CD4-positive, alpha-beta T cell treated with Interleukin-6 for 4 hours (primary cell): ENCODE measurements at regions not wholly inside any gene's neighbourhood (a gene's known extent, or its start where the extent isn't known, plus 50 kb on each side); places are given as distances from the start of the nearest gene placed in this dataset.

Experiments used
- DNase-seq: peaks from one replicate; pipeline ENCODE4 v3.0.0-alpha.2; 2020; ENCODE audit warnings: mixed read lengths

GRCh38 chr6:134739299-134740026 lies 210.4 kb downstream of the ALDH8A1 start:
- no peak for DNase-seq

- DNase-seq = no peak
These were observed 211.6 kb downstream of the ALDH8A1 start for GRCh38 chr6:134738211-134738885.

GRCh38 chr6:134735461-134735860 lies 214.4 kb downstream of the ALDH8A1 start:
- no peak for DNase-seq

- no peak for DNase-seq
These were observed 215.5 kb downstream of the ALDH8A1 start for GRCh38 chr6:134734312-134734869.

- DNase-seq = no peak
These were observed 216.1 kb downstream of the ALDH8A1 start for GRCh38 chr6:134733801-134734200.

- DNase-seq = no peak
These were observed 217.1 kb downstream of the ALDH8A1 start for GRCh38 chr6:134732763-134733162.

- no peak for DNase-seq
These were observed 218.3 kb downstream of the ALDH8A1 start for GRCh38 chr6:134731615-134732014.

GRCh38 chr6:134730013-134730412 lies 219.9 kb downstream of the ALDH8A1 start:
- no peak for DNase-seq

GRCh38 chr6:134729561-134729960 lies 220.3 kb downstream of the ALDH8A1 start:
- no peak for DNase-seq

GRCh38 chr6:134727081-134727480 lies 222.8 kb downstream of the ALDH8A1 start:
- no peak for DNase-seq

- no peak for DNase-seq
These were observed 224.3 kb downstream of the ALDH8A1 start for GRCh38 chr6:134725590-134725989.

GRCh38 chr6:134724771-134725340 lies 225.0 kb downstream of the ALDH8A1 start:
- DNase-seq = no peak

- no peak for DNase-seq
These were observed 226.6 kb downstream of the ALDH8A1 start for GRCh38 chr6:134723081-134723871.

GRCh38 chr6:134722200-134722870 lies 227.6 kb downstream of the ALDH8A1 start:
- DNase-seq = no peak

GRCh38 chr6:134721060-134721405 lies 228.9 kb downstream of the ALDH8A1 start:
- DNase-seq = no peak

- no peak for DNase-seq
These were observed 229.4 kb downstream of the ALDH8A1 start for GRCh38 chr6:134720353-134721059.

GRCh38 chr6:134719911-134720310 lies 230.0 kb downstream of the ALDH8A1 start:
- no peak for DNase-seq

- DNase-seq = no peak
These were observed 230.6 kb downstream of the ALDH8A1 start for GRCh38 chr6:134719286-134719685.

GRCh38 chr6:134714679-134715078 lies 235.2 kb downstream of the ALDH8A1 start:
- DNase-seq = no peak

GRCh38 chr6:134714113-134714512 lies 235.8 kb downstream of the ALDH8A1 start:
- DNase-seq = no peak

GRCh38 chr6:134712311-134712710 lies 237.6 kb downstream of the ALDH8A1 start:
- no peak for DNase-seq

- DNase-seq = no peak
These were observed 241.8 kb downstream of the ALDH8A1 start for GRCh38 chr6:134708079-134708478.
